OCI-M2 (cell line): ENCODE measurements at regions not wholly inside any gene's neighbourhood (a gene's known extent, or its start where the extent isn't known, plus 50 kb on each side); places are given as distances from the start of the nearest gene placed in this dataset.
"Not testable (repeated sequence)": the region's sequence is repeated elsewhere in the genome, so short reads cannot be mapped to it uniquely, and the experiment has no call there.

Experiments used
- DNase-seq: peaks from one replicate; lab custom pipeline; 2025; ENCODE audit not compliant: unreplicated experiment; lab: John Stamatoyannopoulos, UW

- no peak for DNase-seq
Measured at GRCh38 chr2:12017499-12018157, 271.2 kb downstream of the LPIN1 start.

GRCh38 chr2:12018726-12019125 is 272.3 kb downstream of the LPIN1 start:
- DNase-seq = not testable (repeated sequence)

GRCh38 chr2:12020833-12021469 is 274.5 kb downstream of the LPIN1 start:
- DNase-seq = no peak

GRCh38 chr2:12024197-12024907 is 277.9 kb downstream of the LPIN1 start:
- DNase-seq = not testable (repeated sequence)

- no peak for DNase-seq
Measured at GRCh38 chr2:12027136-12027535, 280.7 kb downstream of the LPIN1 start.

GRCh38 chr2:12031866-12032265 is 285.4 kb downstream of the LPIN1 start:
- no peak for DNase-seq

- DNase-seq = no peak
Measured at GRCh38 chr2:12032398-12032797, 286.0 kb downstream of the LPIN1 start.

GRCh38 chr2:12032975-12033374 is 286.5 kb downstream of the LPIN1 start:
- no peak for DNase-seq

GRCh38 chr2:12033494-12033893 is 287.1 kb downstream of the LPIN1 start:
- DNase-seq = no peak

- no peak for DNase-seq
Measured at GRCh38 chr2:12034382-12034781, 287.9 kb downstream of the LPIN1 start.

- DNase-seq = no peak
Measured at GRCh38 chr2:12035029-12035720, 288.7 kb downstream of the LPIN1 start.

- DNase-seq = no peak
Measured at GRCh38 chr2:12035956-12036639, 289.7 kb downstream of the LPIN1 start.

GRCh38 chr2:12036640-12036983 is 290.2 kb downstream of the LPIN1 start:
- DNase-seq = no peak

GRCh38 chr2:12037301-12037700 is 290.9 kb downstream of the LPIN1 start:
- no peak for DNase-seq

GRCh38 chr2:12041236-12041635 is 294.8 kb downstream of the LPIN1 start:
- no peak for DNase-seq

- DNase-seq = no peak
Measured at GRCh38 chr2:12043131-12043530, 296.7 kb downstream of the LPIN1 start.

- DNase-seq = no peak
Measured at GRCh38 chr2:12044857-12045256, 298.4 kb downstream of the LPIN1 start.

GRCh38 chr2:12045864-12046291 is 299.4 kb downstream of the LPIN1 start:
- no peak for DNase-seq

GRCh38 chr2:12046641-12047040 is 300.2 kb downstream of the LPIN1 start:
- DNase-seq = no peak

GRCh38 chr2:12047761-12048160 is 301.3 kb downstream of the LPIN1 start:
- no peak for DNase-seq

- no peak for DNase-seq
Measured at GRCh38 chr2:12048550-12048949, 302.1 kb downstream of the LPIN1 start.
